Type B pancreatic cell (in vitro differentiated cells): ENCODE measurements at regions not wholly inside any gene's neighbourhood (a gene's known extent, or its start where the extent isn't known, plus 50 kb on each side); places are given as distances from the start of the nearest gene placed in this dataset.
"Not testable (repeated sequence)": the region's sequence is repeated elsewhere in the genome, so short reads cannot be mapped to it uniquely, and the experiment has no call there.

Source experiments
- DNase-seq: peaks from one replicate; pipeline ENCODE4 v3.0.0; 2021; ENCODE audit warnings: mixed read lengths; ENCODE audit not compliant: unreplicated experiment; ENCODE audit errors: extremely low spot score
- H3K27ac Mint-ChIP-seq: 2 replicates; pipeline ENCODE4 v1.8.0; 2021; ENCODE audit warnings: mild to moderate bottlenecking, mixed read lengths
- H3K27me3 Mint-ChIP-seq: 2 replicates; pipeline ENCODE4 v1.8.0; 2021; ENCODE audit warnings: mixed read lengths
- H3K36me3 Mint-ChIP-seq: 2 replicates; pipeline ENCODE4 v1.8.0; 2021; ENCODE audit warnings: mixed read lengths
- H3K4me1 Mint-ChIP-seq: one replicate; pipeline ENCODE4 v1.8.0; 2021; ENCODE audit warnings: mixed read lengths; ENCODE audit not compliant: unreplicated experiment
- H3K4me3 Mint-ChIP-seq: 2 replicates; pipeline ENCODE4 v1.8.0; 2021; ENCODE audit warnings: mild to moderate bottlenecking, mixed read lengths
- H3K9me3 Mint-ChIP-seq: 2 replicates; pipeline ENCODE4 v1.8.0; 2021; ENCODE audit warnings: mixed read lengths
- TF ChIP-seq, protein P1 (sequence below): fragments of 200-600 bp; sonication (generic); conservative IDR thresholded peaks from 2 replicates; pipeline ENCODE4 v1.5.0; 2021; ENCODE audit warnings: antibody characterized with exemption, mild to moderate bottlenecking

DNA sequence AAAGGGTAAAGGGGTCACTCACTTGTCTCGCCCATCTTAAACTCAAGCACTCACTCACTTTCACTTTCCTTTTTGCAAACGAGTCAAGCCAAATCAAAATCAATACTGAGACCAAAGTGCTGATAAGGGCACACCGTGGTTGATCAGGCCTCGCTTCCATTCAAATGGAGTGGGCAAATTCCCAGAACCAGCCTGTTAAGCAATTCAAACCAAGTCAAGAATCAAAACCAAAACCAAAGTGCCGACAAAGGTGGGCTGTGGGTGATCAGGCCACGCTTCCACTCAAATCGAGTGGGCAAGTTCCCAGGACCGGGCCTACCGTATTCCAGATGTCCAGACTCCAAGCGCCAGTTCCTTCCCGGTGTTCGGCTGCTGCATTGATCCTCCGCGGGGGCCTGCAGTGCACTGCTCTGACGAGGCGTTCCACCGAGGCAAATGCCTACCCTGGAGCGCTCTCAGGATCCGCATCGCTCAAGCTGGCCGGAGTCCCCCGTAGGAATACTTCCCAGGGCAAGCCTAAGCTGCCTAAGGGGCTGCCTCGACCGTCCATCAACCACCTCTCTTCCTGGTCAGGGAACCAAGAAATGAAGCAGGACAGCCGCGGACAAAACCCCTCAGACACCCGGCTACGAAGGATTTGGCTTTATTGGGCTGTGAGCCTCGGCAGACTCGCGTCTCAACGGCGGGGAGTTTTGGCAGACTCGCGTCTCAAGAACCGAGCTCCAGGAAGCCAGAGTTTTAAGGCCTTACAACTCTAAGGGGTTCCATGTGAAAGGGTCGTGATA, 89.9 kb upstream of the SLC1A4 start:
- no peak for DNase-seq
- Mint-ChIP-seq H3K36me3 (no peaks in the 10 kb centered on the region), H3K27ac (no peak overlapping the region), H3K4me1 (no peaks in the 10 kb centered on the region), H3K4me3 (no peak overlapping the region), H3K9me3 (no peaks in the 10 kb centered on the region), H3K27me3 (peaks cover 13% of the 10 kb centered on the region)
- TF ChIP-seq, protein P1, sequence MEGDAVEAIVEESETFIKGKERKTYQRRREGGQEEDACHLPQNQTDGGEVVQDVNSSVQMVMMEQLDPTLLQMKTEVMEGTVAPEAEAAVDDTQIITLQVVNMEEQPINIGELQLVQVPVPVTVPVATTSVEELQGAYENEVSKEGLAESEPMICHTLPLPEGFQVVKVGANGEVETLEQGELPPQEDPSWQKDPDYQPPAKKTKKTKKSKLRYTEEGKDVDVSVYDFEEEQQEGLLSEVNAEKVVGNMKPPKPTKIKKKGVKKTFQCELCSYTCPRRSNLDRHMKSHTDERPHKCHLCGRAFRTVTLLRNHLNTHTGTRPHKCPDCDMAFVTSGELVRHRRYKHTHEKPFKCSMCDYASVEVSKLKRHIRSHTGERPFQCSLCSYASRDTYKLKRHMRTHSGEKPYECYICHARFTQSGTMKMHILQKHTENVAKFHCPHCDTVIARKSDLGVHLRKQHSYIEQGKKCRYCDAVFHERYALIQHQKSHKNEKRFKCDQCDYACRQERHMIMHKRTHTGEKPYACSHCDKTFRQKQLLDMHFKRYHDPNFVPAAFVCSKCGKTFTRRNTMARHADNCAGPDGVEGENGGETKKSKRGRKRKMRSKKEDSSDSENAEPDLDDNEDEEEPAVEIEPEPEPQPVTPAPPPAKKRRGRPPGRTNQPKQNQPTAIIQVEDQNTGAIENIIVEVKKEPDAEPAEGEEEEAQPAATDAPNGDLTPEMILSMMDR = no peak

DNA sequence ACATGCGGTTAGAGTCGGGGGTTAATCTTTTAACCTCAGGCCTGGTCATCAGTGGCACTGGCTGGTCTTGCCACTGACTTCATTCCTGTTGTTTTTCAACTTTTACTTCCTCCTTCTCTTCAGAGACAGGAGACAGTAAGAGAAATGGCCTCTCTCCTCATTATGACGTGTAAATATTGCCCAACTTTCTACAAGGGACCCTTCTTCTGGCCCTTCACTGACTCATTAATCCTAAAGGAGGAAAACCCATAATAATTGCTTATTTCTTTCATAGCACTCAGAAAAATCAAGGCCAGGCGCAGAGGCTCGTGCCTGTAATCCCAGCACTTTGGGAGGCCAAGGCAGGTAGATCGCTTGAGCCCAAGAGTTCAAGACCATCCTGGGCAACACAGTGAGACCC, 89.3 kb upstream of the SLC1A4 start:
- H3K4me3 Mint-ChIP-seq, H3K9me3 Mint-ChIP-seq, H3K36me3 Mint-ChIP-seq, H3K27ac Mint-ChIP-seq, H3K4me1 Mint-ChIP-seq, DNase-seq: not testable (repeated sequence)
- H3K27me3 Mint-ChIP-seq = peaks cover 10% of the 10 kb centered on the region

DNA sequence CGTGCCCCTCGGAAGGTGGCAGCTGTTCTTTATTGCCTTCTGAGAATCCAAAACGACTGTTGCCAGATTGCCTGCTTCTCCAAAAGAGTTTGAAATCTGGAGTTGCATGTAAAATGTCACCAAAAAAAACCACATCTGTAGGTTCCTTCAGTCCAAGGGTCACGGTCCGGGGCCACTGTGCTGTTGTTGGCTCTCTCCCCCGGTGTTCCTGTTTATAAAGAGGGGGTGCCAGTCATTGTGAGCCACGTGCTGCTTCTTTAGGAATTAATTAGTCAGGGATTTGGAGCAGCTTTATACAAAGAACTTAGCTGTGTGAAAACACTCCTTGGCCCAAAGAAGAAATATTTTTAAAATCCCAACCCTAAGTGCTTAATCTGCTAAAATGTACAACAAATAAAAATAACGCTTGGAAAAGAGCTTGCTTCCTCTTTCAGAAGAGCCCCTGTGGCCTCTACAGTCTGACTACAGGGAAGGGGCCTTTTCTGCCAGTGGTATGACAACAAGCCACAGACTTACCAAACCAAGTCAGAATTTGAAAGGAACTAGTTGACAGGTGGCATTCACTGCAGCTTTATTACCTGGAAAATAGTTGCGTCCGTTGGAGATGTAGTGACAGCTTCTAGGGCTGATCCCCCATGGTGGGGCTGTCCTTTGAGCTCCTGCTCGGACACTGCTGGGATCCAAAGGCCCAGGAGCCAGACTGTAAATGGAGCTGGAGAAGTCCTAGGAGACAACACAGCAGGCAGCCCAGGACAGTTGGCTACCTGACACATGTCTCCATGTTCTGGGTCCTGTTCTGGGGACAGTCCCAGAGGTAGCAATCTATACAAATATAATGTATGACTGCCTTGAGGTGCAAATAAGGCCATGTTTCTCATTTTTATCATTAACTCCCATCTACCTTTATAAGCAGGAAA, 84.5 kb upstream of the SLC1A4 start:
- TF ChIP-seq, protein P1 = no peak
- no peaks in the 10 kb centered on the region for H3K9me3 Mint-ChIP-seq
- no peak overlapping the region for H3K27ac Mint-ChIP-seq
- no peak for DNase-seq
- no peak overlapping the region for H3K4me3 Mint-ChIP-seq
- no peaks in the 10 kb centered on the region for H3K36me3 Mint-ChIP-seq
- peaks cover 2% of the 10 kb centered on the region for H3K27me3 Mint-ChIP-seq
- H3K4me1 Mint-ChIP-seq = no peaks in the 10 kb centered on the region

DNA sequence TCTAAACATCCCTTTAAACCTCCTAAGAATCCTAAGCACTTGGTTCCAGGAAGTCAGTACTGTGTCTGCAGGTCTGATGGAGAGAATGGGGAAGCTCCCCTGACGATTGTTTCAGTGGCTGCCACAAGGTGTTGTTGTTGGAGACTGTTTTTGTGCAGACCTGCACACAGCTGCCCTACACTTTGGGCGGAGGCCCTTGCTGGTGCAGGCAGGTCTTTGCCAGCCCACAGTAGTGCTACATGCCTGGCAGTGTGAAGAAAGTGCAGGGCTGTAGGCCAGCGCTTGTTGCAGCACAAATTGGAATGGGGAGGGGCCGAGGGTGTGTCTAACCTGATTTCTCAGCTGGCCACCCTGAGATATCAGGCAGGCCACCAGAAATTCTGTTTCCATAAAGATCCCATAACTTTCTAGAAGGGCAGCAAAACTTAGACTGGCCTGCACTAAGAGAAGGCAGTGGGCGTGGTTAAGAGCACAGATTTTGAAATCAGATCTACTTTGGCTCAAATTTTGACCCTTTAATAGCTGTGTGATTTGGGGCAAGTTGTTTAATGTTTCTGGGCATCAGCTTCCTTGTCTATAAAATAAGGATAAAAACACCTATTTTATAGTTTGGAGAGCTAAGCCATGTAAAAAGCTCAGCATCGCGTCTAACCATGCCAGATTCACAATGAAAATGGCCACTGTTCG, 83.7 kb upstream of the SLC1A4 start:
- TF ChIP-seq, protein P1 = no peak
- DNase-seq = no peak
- Mint-ChIP-seq H3K36me3 (no peaks in the 10 kb centered on the region), H3K27me3 (peaks cover 2% of the 10 kb centered on the region), H3K4me3 (no peak overlapping the region), H3K9me3 (no peaks in the 10 kb centered on the region), H3K4me1 (no peaks in the 10 kb centered on the region), H3K27ac (peak overlapping the region; percentile 27)

DNA sequence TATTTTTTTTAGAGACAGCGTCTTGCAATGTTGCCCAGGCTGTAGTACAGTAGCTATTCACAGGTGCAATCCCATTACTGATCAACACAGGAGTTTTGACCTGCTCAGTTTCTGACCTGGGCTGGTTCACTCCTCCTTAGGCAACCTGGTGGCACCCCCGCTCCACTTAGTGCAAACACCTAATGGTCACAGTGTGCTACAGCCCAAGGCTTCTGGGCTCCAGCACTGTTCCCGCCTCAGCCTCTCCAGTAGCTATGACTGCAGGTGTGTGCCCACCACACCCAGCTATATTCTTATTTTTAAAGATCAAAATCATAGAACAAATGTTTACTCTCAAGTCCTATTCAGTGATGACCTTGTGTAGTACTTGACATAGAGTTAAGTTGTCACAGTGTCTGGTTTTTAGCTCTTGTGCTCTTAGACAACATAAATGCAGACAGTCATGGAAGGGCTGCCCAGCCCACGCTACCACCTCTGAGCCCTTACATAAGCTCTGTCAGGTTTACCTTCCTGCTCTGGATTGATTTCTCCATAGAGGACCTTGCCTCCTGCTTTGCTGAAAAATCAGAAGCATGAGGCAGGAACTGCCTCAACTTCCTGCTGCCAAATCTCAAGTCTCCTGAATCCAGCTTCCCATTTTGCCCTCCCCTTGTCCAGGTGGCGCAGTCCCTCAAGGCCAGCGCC, 82.2 kb upstream of the SLC1A4 start:
- peaks cover 2% of the 10 kb centered on the region for H3K27me3 Mint-ChIP-seq
- no peak for DNase-seq
- TF ChIP-seq, protein P1 = no peak
- no peaks in the 10 kb centered on the region for H3K9me3 Mint-ChIP-seq
- H3K27ac Mint-ChIP-seq = no peak overlapping the region
- no peak overlapping the region for H3K4me3 Mint-ChIP-seq
- H3K36me3 Mint-ChIP-seq = no peaks in the 10 kb centered on the region
- H3K4me1 Mint-ChIP-seq = no peaks in the 10 kb centered on the region
